HL-60 (cell line): ENCODE measurements at regions not wholly inside any gene's neighbourhood (a gene's known extent, or its start where the extent isn't known, plus 50 kb on each side); places are given as distances from the start of the nearest gene placed in this dataset.

Source experiments
- CTCF ChIP-seq: IDR thresholded peaks from one replicate; pipeline ENCODE4 v1.5.1; 2011; ENCODE audit warnings: low read length, control low read depth, inconsistent platforms; ENCODE audit not compliant: insufficient read depth
- GABPA ChIP-seq: IDR thresholded peaks from 2 replicates; pipeline ENCODE4 v1.6.1; 2012; ENCODE audit warnings: low read depth
- POLR2AphosphoS5 ChIP-seq: IDR thresholded peaks from 2 replicates; pipeline ENCODE4 v1.6.1; 2012; ENCODE audit warnings: low read depth
- REST ChIP-seq: IDR thresholded peaks from 2 replicates; pipeline ENCODE4 v1.6.1; 2012; ENCODE audit warnings: low read depth; ENCODE audit not compliant: insufficient replicate concordance

GRCh38 chr3:187926620-187927019 is 181.4 kb upstream of the BCL6 start:
- no peak for TF ChIP-seq CTCF
- no peak for TF ChIP-seq REST
- no peak for TF ChIP-seq GABPA
- TF ChIP-seq POLR2AphosphoS5 = no peak
